Activated T-cell treated with anti-CD3 and anti-CD28 coated beads for 4 hours (primary cell): ENCODE measurements at regions not wholly inside any gene's neighbourhood (a gene's known extent, or its start where the extent isn't known, plus 50 kb on each side); places are given as distances from the start of the nearest gene placed in this dataset.
"Not testable (repeated sequence)": the region's sequence is repeated elsewhere in the genome, so short reads cannot be mapped to it uniquely, and the experiment has no call there.

ENCODE experiments used
- DNase-seq: peaks from one replicate; pipeline ENCODE4 v3.0.0-alpha.2; 2020

- DNase-seq: no peak
These were observed 484.7 kb downstream of the DACH1 start for GRCh38 chr13:71382285-71382684.

- DNase-seq: no peak
These were observed 486.8 kb downstream of the DACH1 start for GRCh38 chr13:71380191-71380590.

GRCh38 chr13:71378961-71379905 lies 487.8 kb downstream of the DACH1 start:
- DNase-seq: no peak

GRCh38 chr13:71374471-71375049 lies 492.4 kb downstream of the DACH1 start:
- no peak for DNase-seq

GRCh38 chr13:71368336-71368735 lies 498.7 kb downstream of the DACH1 start:
- no peak for DNase-seq

GRCh38 chr13:71360041-71360440 lies 507.0 kb downstream of the DACH1 start:
- no peak for DNase-seq

GRCh38 chr13:71359641-71360040 lies 507.4 kb downstream of the DACH1 start:
- no peak for DNase-seq

GRCh38 chr13:71358218-71358617 lies 508.8 kb downstream of the DACH1 start:
- no peak for DNase-seq

- DNase-seq: no peak
These were observed 512.0 kb downstream of the DACH1 start for GRCh38 chr13:71355010-71355409.

- no peak for DNase-seq
These were observed 516.1 kb downstream of the DACH1 start for GRCh38 chr13:71350886-71351285.

GRCh38 chr13:71345856-71346255 lies 521.1 kb downstream of the DACH1 start:
- not testable (repeated sequence) for DNase-seq

GRCh38 chr13:71339736-71340135 lies 527.3 kb downstream of the DACH1 start:
- DNase-seq: no peak

- DNase-seq: no peak
These were observed 528.0 kb downstream of the DACH1 start for GRCh38 chr13:71339005-71339404.

- no peak for DNase-seq
These were observed 528.9 kb downstream of the DACH1 start for GRCh38 chr13:71338070-71338469.

- DNase-seq: no peak
These were observed 539.7 kb downstream of the DACH1 start for GRCh38 chr13:71327266-71327665.

- no peak for DNase-seq
These were observed 541.4 kb downstream of the DACH1 start for GRCh38 chr13:71325556-71325955.

GRCh38 chr13:71323266-71323665 lies 543.7 kb downstream of the DACH1 start:
- no peak for DNase-seq

- DNase-seq: no peak
These were observed 546.6 kb downstream of the DACH1 start for GRCh38 chr13:71320452-71320851.

GRCh38 chr13:71316792-71317363 lies 550.1 kb downstream of the DACH1 start:
- no peak for DNase-seq

- no peak for DNase-seq
These were observed 554.1 kb downstream of the DACH1 start for GRCh38 chr13:71312923-71313322.

- DNase-seq: no peak
These were observed 557.1 kb downstream of the DACH1 start for GRCh38 chr13:71309905-71310304.

- no peak for DNase-seq
These were observed 560.2 kb downstream of the DACH1 start for GRCh38 chr13:71306821-71307220.

- DNase-seq: no peak
These were observed 562.1 kb downstream of the DACH1 start for GRCh38 chr13:71304861-71305260.

GRCh38 chr13:71303144-71303543 lies 563.9 kb downstream of the DACH1 start:
- no peak for DNase-seq
